ENCODE measurements at regions not wholly inside any gene's neighbourhood (a gene's known extent, or its start where the extent isn't known, plus 50 kb on each side); places are given as distances from the start of the nearest gene placed in this dataset.
A peak's percentile ranks its signal among the peaks of the same experiment; 100 is the strongest.
"Not testable (repeated sequence)": the region's sequence is repeated elsewhere in the genome, so short reads cannot be mapped to it uniquely, and the experiment has no call there.

- DNase-seq (ENCODE audit: low read depth, low spot score): no peak
Measured at GRCh38 chr4:18676526-18676915, 655.0 kb upstream of the LCORL start.

- no peak for DNase-seq (ENCODE audit: low read depth, low spot score)
Measured at GRCh38 chr4:18675586-18676525, 654.3 kb upstream of the LCORL start.

GRCh38 chr4:18670034-18670433, 648.5 kb upstream of the LCORL start:
- DNase-seq (ENCODE audit: low read depth, low spot score): no peak

- DNase-seq (ENCODE audit: low read depth, low spot score): no peak
Measured at GRCh38 chr4:18669390-18669789, 647.8 kb upstream of the LCORL start.

- DNase-seq (ENCODE audit: low read depth, low spot score): no peak
Measured at GRCh38 chr4:18666322-18666721, 644.8 kb upstream of the LCORL start.

- peak; percentile 2 for DNase-seq (ENCODE audit: low read depth, low spot score)
Measured at GRCh38 chr4:18664171-18664570, 642.6 kb upstream of the LCORL start.

- peak; percentile 9 for DNase-seq (ENCODE audit: low read depth, low spot score)
Measured at GRCh38 chr4:18645351-18645750, 623.8 kb upstream of the LCORL start.

GRCh38 chr4:18641334-18641733, 619.8 kb upstream of the LCORL start:
- DNase-seq (ENCODE audit: low read depth, low spot score): no peak

GRCh38 chr4:18638031-18638430, 616.5 kb upstream of the LCORL start:
- no peak for DNase-seq (ENCODE audit: low read depth, low spot score)

GRCh38 chr4:18636001-18636585, 614.5 kb upstream of the LCORL start:
- no peak for DNase-seq (ENCODE audit: low read depth, low spot score)

- DNase-seq (ENCODE audit: low read depth, low spot score): no peak
Measured at GRCh38 chr4:18635531-18635930, 614.0 kb upstream of the LCORL start.

GRCh38 chr4:18631586-18631985, 610.0 kb upstream of the LCORL start:
- DNase-seq (ENCODE audit: low read depth, low spot score): no peak

- DNase-seq (ENCODE audit: low read depth, low spot score): no peak
Measured at GRCh38 chr4:18630218-18631110, 608.9 kb upstream of the LCORL start.

GRCh38 chr4:18627447-18628005, 606.0 kb upstream of the LCORL start:
- DNase-seq (ENCODE audit: low read depth, low spot score): no peak

- DNase-seq (ENCODE audit: low read depth, low spot score): no peak
Measured at GRCh38 chr4:18626996-18627395, 605.4 kb upstream of the LCORL start.

- DNase-seq (ENCODE audit: low read depth, low spot score): no peak
Measured at GRCh38 chr4:18626366-18626765, 604.8 kb upstream of the LCORL start.

GRCh38 chr4:18621186-18621585, 599.6 kb upstream of the LCORL start:
- DNase-seq (ENCODE audit: low read depth, low spot score): no peak

- no peak for DNase-seq (ENCODE audit: low read depth, low spot score)
Measured at GRCh38 chr4:18616720-18617119, 595.2 kb upstream of the LCORL start.

- no peak for DNase-seq (ENCODE audit: low read depth, low spot score)
Measured at GRCh38 chr4:18611026-18611425, 589.5 kb upstream of the LCORL start.

GRCh38 chr4:18608908-18609533, 587.5 kb upstream of the LCORL start:
- no peak for DNase-seq (ENCODE audit: low read depth, low spot score)

- not testable (repeated sequence) for DNase-seq (ENCODE audit: low read depth, low spot score)
Measured at GRCh38 chr4:18602610-18603009, 581.1 kb upstream of the LCORL start.
